NCI-H446 treated with DMSO at 0.1 percent for 48 hours (cell line): ENCODE measurements at regions not wholly inside any gene's neighbourhood (a gene's known extent, or its start where the extent isn't known, plus 50 kb on each side); places are given as distances from the start of the nearest gene placed in this dataset.

Experiments
- DNase-seq: peaks from one replicate; lab custom pipeline; 2025; lab: John Stamatoyannopoulos, UW

- peak; percentile 31 for DNase-seq
Observed at GRCh38 chrX:20863649-20864048, 510.6 kb upstream of the CNKSR2 start.

GRCh38 chrX:20861113-20861512 lies 513.1 kb upstream of the CNKSR2 start:
- no peak for DNase-seq

GRCh38 chrX:20857746-20858145 lies 516.5 kb upstream of the CNKSR2 start:
- DNase-seq: no peak

GRCh38 chrX:20838477-20838876 lies 535.7 kb upstream of the CNKSR2 start:
- no peak for DNase-seq

- peak; percentile 48 for DNase-seq
Observed at GRCh38 chrX:20829665-20830491, 544.3 kb upstream of the CNKSR2 start.

- no peak for DNase-seq
Observed at GRCh38 chrX:20825984-20826383, 548.2 kb upstream of the CNKSR2 start.

GRCh38 chrX:20803971-20804370 lies 537.3 kb upstream of the RPS6KA3 start:
- no peak for DNase-seq

- DNase-seq: no peak
Observed at GRCh38 chrX:20802036-20802435, 535.3 kb upstream of the RPS6KA3 start.

GRCh38 chrX:20796450-20796849 lies 529.7 kb upstream of the RPS6KA3 start:
- no peak for DNase-seq

- no peak for DNase-seq
Observed at GRCh38 chrX:20789103-20789502, 522.4 kb upstream of the RPS6KA3 start.

GRCh38 chrX:20767346-20767745 lies 500.6 kb upstream of the RPS6KA3 start:
- DNase-seq: no peak

- no peak for DNase-seq
Observed at GRCh38 chrX:20756585-20756984, 489.9 kb upstream of the RPS6KA3 start.

- no peak for DNase-seq
Observed at GRCh38 chrX:20753076-20753475, 486.4 kb upstream of the RPS6KA3 start.

GRCh38 chrX:20746690-20747089 lies 480.0 kb upstream of the RPS6KA3 start:
- no peak for DNase-seq

GRCh38 chrX:20743046-20743445 lies 476.3 kb upstream of the RPS6KA3 start:
- DNase-seq: peak; percentile 80

GRCh38 chrX:20742106-20742505 lies 475.4 kb upstream of the RPS6KA3 start:
- DNase-seq: peak; percentile 96

- DNase-seq: no peak
Observed at GRCh38 chrX:20740443-20740842, 473.7 kb upstream of the RPS6KA3 start.

- no peak for DNase-seq
Observed at GRCh38 chrX:20739038-20739745, 472.5 kb upstream of the RPS6KA3 start.

GRCh38 chrX:20729416-20729815 lies 462.7 kb upstream of the RPS6KA3 start:
- DNase-seq: no peak

- no peak for DNase-seq
Observed at GRCh38 chrX:20727447-20727846, 460.7 kb upstream of the RPS6KA3 start.

- no peak for DNase-seq
Observed at GRCh38 chrX:20720954-20721626, 454.4 kb upstream of the RPS6KA3 start.

GRCh38 chrX:20718592-20719380 lies 452.1 kb upstream of the RPS6KA3 start:
- no peak for DNase-seq
